Adrenal gland (tissue), 5 donors: ENCODE measurements at regions not wholly inside any gene's neighbourhood (a gene's known extent, or its start where the extent isn't known, plus 50 kb on each side); places are given as distances from the start of the nearest gene placed in this dataset.

Source experiments
- POLR2A ChIP-seq, 2 donors: fragments of 450-650 bp; IDR thresholded peaks; one replicate each; pipeline ENCODE4 v1.6.1; 2017; ENCODE audit warnings: antibody characterized with exemption in 2 of 2, mild to moderate bottlenecking in 2 of 2, moderate library complexity in 1 of 2
- TF ChIP-seq, protein P1 (sequence below), 6 experiments: fragments of 450-650 bp in 4 of 6; fragments of 200-600 bp in 2 of 6; sonication (generic) in 1 of 6; IDR thresholded peaks; 1 replicate in 5 of 6; 2 replicates in 1 of 6; pipeline versions ENCODE4 v1.5.1 to v1.8.0; 2016 to 2021; ENCODE audit warnings: antibody characterized with exemption in 6 of 6, mild to moderate bottlenecking in 2 of 6, moderate library complexity in 1 of 6
- donor health status: DM: no; HTN: no; CAD: no.

DNA sequence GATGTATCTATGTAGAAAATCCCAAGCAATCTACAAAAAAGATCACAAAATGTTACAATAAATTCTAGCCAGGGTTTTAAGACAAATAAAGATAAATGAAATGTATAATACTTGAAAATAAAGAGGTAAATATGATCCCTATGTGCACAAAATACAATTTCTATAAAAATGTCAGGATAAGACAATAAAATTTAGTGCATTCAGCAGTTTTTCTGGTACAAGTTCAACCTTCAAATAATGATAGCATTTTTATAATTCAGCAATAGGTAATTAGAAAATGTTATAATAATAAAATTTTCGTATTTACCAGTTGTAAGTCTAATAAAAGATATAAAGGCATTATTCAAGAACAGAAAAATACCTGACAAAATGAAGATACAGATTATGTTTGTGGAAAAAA lies 726.8 kb upstream of the FAT3 start:
- TF ChIP-seq POLR2A (IDR thresholded peaks at IDR 0.05) = no peak
- TF ChIP-seq, protein P1, sequence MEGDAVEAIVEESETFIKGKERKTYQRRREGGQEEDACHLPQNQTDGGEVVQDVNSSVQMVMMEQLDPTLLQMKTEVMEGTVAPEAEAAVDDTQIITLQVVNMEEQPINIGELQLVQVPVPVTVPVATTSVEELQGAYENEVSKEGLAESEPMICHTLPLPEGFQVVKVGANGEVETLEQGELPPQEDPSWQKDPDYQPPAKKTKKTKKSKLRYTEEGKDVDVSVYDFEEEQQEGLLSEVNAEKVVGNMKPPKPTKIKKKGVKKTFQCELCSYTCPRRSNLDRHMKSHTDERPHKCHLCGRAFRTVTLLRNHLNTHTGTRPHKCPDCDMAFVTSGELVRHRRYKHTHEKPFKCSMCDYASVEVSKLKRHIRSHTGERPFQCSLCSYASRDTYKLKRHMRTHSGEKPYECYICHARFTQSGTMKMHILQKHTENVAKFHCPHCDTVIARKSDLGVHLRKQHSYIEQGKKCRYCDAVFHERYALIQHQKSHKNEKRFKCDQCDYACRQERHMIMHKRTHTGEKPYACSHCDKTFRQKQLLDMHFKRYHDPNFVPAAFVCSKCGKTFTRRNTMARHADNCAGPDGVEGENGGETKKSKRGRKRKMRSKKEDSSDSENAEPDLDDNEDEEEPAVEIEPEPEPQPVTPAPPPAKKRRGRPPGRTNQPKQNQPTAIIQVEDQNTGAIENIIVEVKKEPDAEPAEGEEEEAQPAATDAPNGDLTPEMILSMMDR (IDR thresholded peaks at IDR 0.05) = no peak
